H1 (cell line): ENCODE measurements at regions not wholly inside any gene's neighbourhood (a gene's known extent, or its start where the extent isn't known, plus 50 kb on each side); places are given as distances from the start of the nearest gene placed in this dataset.

Experiments used
- CTCF ChIA-PET: fragments of 300-600 bp; sonication (Branson Sonifier 250); formaldehyde crosslinking; loops from one replicate; lab custom pipeline; 2021; ENCODE audit not compliant: partially characterized antibody; lab: Charles Lee
- POLR2A ChIA-PET: fragments of 300-600 bp; sonication (Branson Sonifier 250); formaldehyde crosslinking; loops from one replicate; lab custom pipeline; 2021; ENCODE audit warnings: inconsistent platforms; ENCODE audit not compliant: partially characterized antibody; lab: Charles Lee
- DNase-seq, 2 experiments: peaks; one replicate each; pipeline versions ENCODE4 v3.0.0 to v3.0.0-alpha.2; 2010 to 2022; ENCODE audit warnings: low spot score in 2 of 2, low read depth in 1 of 2, mixed read lengths in 1 of 2
- FAIRE-seq: peaks from 2 replicates; lab custom pipeline; 2011; peaks lifted over from hg19 to GRCh38; lab: Jason Lieb, UNC
- H2AFZ ChIP-seq: 2 replicates; pipeline ENCODE4 v1.8.1; 2012; ENCODE audit warnings: low read length, inconsistent platforms
- H2AK5ac ChIP-seq: 2 replicates; pipeline ENCODE4 v1.6.1; 2013; ENCODE audit warnings: low read depth, low read length
- H2BK120ac ChIP-seq: replicated peaks from 2 replicates; pipeline ENCODE3; 2013; ENCODE audit warnings: low read depth, low read length, inconsistent platforms
- H2BK12ac ChIP-seq: 2 replicates; pipeline ENCODE4 v1.6.1; 2013; ENCODE audit warnings: low read depth, low read length
- H2BK15ac ChIP-seq: 2 replicates; pipeline ENCODE4 v1.6.1; 2013; ENCODE audit warnings: low read length
- H2BK20ac ChIP-seq: 2 replicates; pipeline ENCODE4 v1.6.1; 2013; ENCODE audit warnings: low read length
- H2BK5ac ChIP-seq: 2 replicates; pipeline ENCODE4 v1.6.1; 2013; ENCODE audit warnings: low read depth, low read length
- H3K14ac ChIP-seq: 2 replicates; pipeline ENCODE4 v1.6.1; 2013; ENCODE audit warnings: inconsistent platforms; ENCODE audit not compliant: insufficient read length
- H3K18ac ChIP-seq: 2 replicates; pipeline ENCODE4 v1.6.1; 2013; ENCODE audit warnings: low read length; ENCODE audit errors: extremely low read depth
- H3K23ac ChIP-seq: 2 replicates; pipeline ENCODE4 v1.6.1; 2013; ENCODE audit warnings: inconsistent platforms; ENCODE audit not compliant: insufficient read length
- H3K23me2 ChIP-seq: 2 replicates; pipeline ENCODE4 v1.6.1; 2013; ENCODE audit warnings: low read depth, low read length
- H3K27ac ChIP-seq: 2 replicates; pipeline ENCODE4 v1.6.1; 2011; ENCODE audit warnings: low read depth, low read length, inconsistent platforms
- H3K27me3 ChIP-seq, 4 experiments: replicated peaks in 1 of 4; 1 replicate in 1 of 4; 2 replicates in 3 of 4; pipeline versions ENCODE4 v1.6.1 to v1.8.1; 2011 to 2013; ENCODE audit warnings: low read length in 3 of 4, mild to moderate bottlenecking in 3 of 4, inconsistent platforms in 2 of 4, mixed read lengths in 2 of 4, moderate library complexity in 1 of 4; ENCODE audit not compliant: control insufficient read depth in 3 of 4, insufficient read depth in 3 of 4; ENCODE audit errors: extremely low read depth in 1 of 4
- H3K36me3 ChIP-seq, 4 experiments: 2 replicates each; pipeline versions ENCODE4 v1.6.1 to v1.8.1; 2011 to 2013; ENCODE audit warnings: mild to moderate bottlenecking in 4 of 4, low read length in 3 of 4, moderate library complexity in 2 of 4, control low read depth in 1 of 4, inconsistent platforms in 1 of 4; ENCODE audit not compliant: insufficient read depth in 4 of 4, control insufficient read depth in 2 of 4
- H3K4ac ChIP-seq: replicated peaks from 2 replicates; pipeline ENCODE3; 2013; ENCODE audit warnings: low read length, low read depth, mixed read lengths, inconsistent platforms; ENCODE audit not compliant: insufficient read length
- H3K4me1 ChIP-seq, 4 experiments: replicated peaks in 1 of 4; 1 replicate in 1 of 4; 2 replicates in 3 of 4; pipeline versions ENCODE4 v1.6.1 to v1.8.1; 2011 to 2013; ENCODE audit warnings: low read length in 3 of 4, inconsistent platforms in 2 of 4, mixed read lengths in 1 of 4; ENCODE audit not compliant: insufficient read depth in 4 of 4, control insufficient read depth in 3 of 4
- H3K4me2 ChIP-seq, 2 experiments: 2 replicates each; pipeline versions ENCODE4 v1.6.1 to v1.8.1; 2011 to 2013; ENCODE audit warnings: low read depth in 2 of 2, low read length in 2 of 2, control low read depth in 1 of 2, inconsistent platforms in 1 of 2, mild to moderate bottlenecking in 1 of 2; ENCODE audit not compliant: insufficient read depth in 1 of 2
- H3K4me3 ChIP-seq, 4 experiments: fragments of 200-600, 300-600 bp in 1 of 4; sonication (generic), shearing (Covaris generic), sonication (Bioruptor Twin) in 1 of 4; 2 replicates each; pipeline versions ENCODE4 v1.5.1 to v1.8.1; 2011 to 2016; ENCODE audit warnings: low read length in 4 of 4, low read depth in 3 of 4, control low read depth in 2 of 4, inconsistent platforms in 2 of 4, mild to moderate bottlenecking in 2 of 4, mixed read lengths in 1 of 4, moderate library complexity in 1 of 4; ENCODE audit not compliant: insufficient read depth in 2 of 4; ENCODE audit errors: extremely low read depth in 1 of 4
- H3K56ac ChIP-seq: replicated peaks from 2 replicates; pipeline ENCODE3; 2013; ENCODE audit warnings: low read depth, mild to moderate bottlenecking, mixed read lengths, low read length, inconsistent platforms; ENCODE audit not compliant: insufficient read length
- H3K79me1 ChIP-seq: 2 replicates; pipeline ENCODE4 v1.6.1; 2013; ENCODE audit warnings: low read depth, low read length, control low read depth
- H3K79me2 ChIP-seq, 2 experiments: 2 replicates each; pipeline versions ENCODE4 v1.6.1 to v1.8.1; 2012 to 2013; ENCODE audit warnings: low read length in 2 of 2, mild to moderate bottlenecking in 2 of 2, inconsistent platforms in 1 of 2; ENCODE audit not compliant: insufficient read depth in 2 of 2, control insufficient read depth in 1 of 2
- H3K9ac ChIP-seq, 4 experiments: replicated peaks in 1 of 4; 1 replicate in 1 of 4; 2 replicates in 3 of 4; pipeline versions ENCODE4 v1.6.1 to v1.8.1; 2011 to 2013; ENCODE audit warnings: low read depth in 3 of 4, low read length in 3 of 4, control low read depth in 2 of 4, mild to moderate bottlenecking in 2 of 4, moderate library complexity in 2 of 4, inconsistent platforms in 1 of 4; ENCODE audit errors: extremely low read depth in 1 of 4
- H3K9me3 ChIP-seq, 2 experiments: 2 replicates each; pipeline versions ENCODE4 v1.6.1 to v1.8.1; 2012 to 2013; ENCODE audit warnings: mild to moderate bottlenecking in 2 of 2, moderate library complexity in 2 of 2, control low read depth in 1 of 2, inconsistent platforms in 1 of 2, low read depth in 1 of 2, low read length in 1 of 2, mixed read lengths in 1 of 2; ENCODE audit not compliant: insufficient read depth in 2 of 2
- H4K20me1 ChIP-seq, 2 experiments: replicated peaks in 1 of 2; 2 replicates each; pipeline versions ENCODE3 to v1.8.1; 2011 to 2013; ENCODE audit warnings: inconsistent platforms in 2 of 2, low read length in 2 of 2, mild to moderate bottlenecking in 1 of 2; ENCODE audit not compliant: insufficient read depth in 2 of 2, control insufficient read depth in 1 of 2
- H4K5ac ChIP-seq: 2 replicates; pipeline ENCODE4 v1.6.1; 2013; ENCODE audit warnings: low read length, low read depth, mixed read lengths, inconsistent platforms; ENCODE audit not compliant: insufficient read length
- H4K8ac ChIP-seq: 2 replicates; pipeline ENCODE4 v1.8.0; 2013; ENCODE audit warnings: mild to moderate bottlenecking, moderate library complexity, low read length, inconsistent platforms; ENCODE audit not compliant: insufficient read depth; ENCODE audit errors: extremely low read depth
- H4K91ac ChIP-seq: replicated peaks from 2 replicates; pipeline ENCODE3; 2013; ENCODE audit warnings: low read length, mixed read lengths, inconsistent platforms; ENCODE audit not compliant: insufficient read length
- ATF2 ChIP-seq: IDR thresholded peaks from 2 replicates; pipeline ENCODE4 v1.6.1; 2012; ENCODE audit warnings: low read length, inconsistent platforms
- BACH1 ChIP-seq: IDR thresholded peaks from 2 replicates; pipeline ENCODE4 v1.6.1; 2012; ENCODE audit warnings: low read length, improper control_type of control experiment
- BCL11A ChIP-seq, 2 experiments: IDR thresholded peaks; one replicate each; pipeline ENCODE4 v1.6.1; 2011; ENCODE audit warnings: low read depth in 2 of 2, low read length in 2 of 2, mild to moderate bottlenecking in 2 of 2
- HDAC6 ChIP-seq: IDR thresholded peaks from one replicate; pipeline ENCODE4 v1.7.1; 2012; ENCODE audit warnings: low read depth, mild to moderate bottlenecking, inconsistent platforms, low read length, moderate library complexity
- POLR2A ChIP-seq, 2 experiments: IDR thresholded peaks; 1 replicate in 1 of 2; 2 replicates in 1 of 2; pipeline ENCODE4 v1.6.1; 2011; ENCODE audit warnings: low read depth in 2 of 2, low read length in 2 of 2, mild to moderate bottlenecking in 2 of 2; ENCODE audit errors: control extremely low read depth in 1 of 2
- POU5F1 ChIP-seq: IDR thresholded peaks from 2 replicates; pipeline ENCODE4 v1.6.1; 2011; ENCODE audit warnings: low read depth, mild to moderate bottlenecking, low read length, moderate library complexity
- RFX5 ChIP-seq: IDR thresholded peaks from 2 replicates; pipeline ENCODE4 v1.6.1; 2011; ENCODE audit warnings: low read depth, low read length, improper control_type of control experiment, borderline replicate concordance
- SUZ12 ChIP-seq: fragments of 200-600 bp; sonication (generic); IDR thresholded peaks from 2 replicates; pipeline ENCODE4 v1.6.1; 2012; ENCODE audit warnings: mild to moderate bottlenecking, inconsistent platforms, low read length, moderate library complexity, mixed read lengths

- Histone ChIP-seq H3K79me2 (no peaks in the 10 kb centered on the region), H2BK15ac (no peak overlapping the region), H3K4me3 (no peak overlapping the region), H2AK5ac (no peak overlapping the region), H3K23ac (no peak overlapping the region), H3K4ac (no peak overlapping the region), H2BK120ac (no peak overlapping the region), H2BK12ac (no peak overlapping the region), H3K27me3 (no peaks in the 10 kb centered on the region), H2AFZ (no peak overlapping the region), H3K14ac (no peak overlapping the region), H3K27ac (no peak overlapping the region), H4K5ac (no peak overlapping the region), H3K36me3 (no peaks in the 10 kb centered on the region), H4K8ac (no peak overlapping the region), H4K20me1 (no peaks in the 10 kb centered on the region), H3K4me2 (no peak overlapping the region), H3K4me1 (no peaks in the 10 kb centered on the region), H2BK20ac (no peak overlapping the region), H3K23me2 (no peaks in the 10 kb centered on the region; the same call in 1 of the 2 replicates), H3K56ac (no peak overlapping the region), H2BK5ac (no peak overlapping the region), H4K91ac (no peak overlapping the region), H3K9me3 (no peaks in the 10 kb centered on the region), H3K79me1 (no peaks in the 10 kb centered on the region), H3K9ac (no peak overlapping the region), H3K18ac (no peak overlapping the region)
- FAIRE-seq (no peak), DNase-seq (no peak)
- TF ChIP-seq BCL11A (IDR thresholded peaks at IDR 0.05; ENCODE audit: low read depth in 2 of 2, low read length in 2 of 2): no peak
- TF ChIP-seq RFX5: no peak
- TF ChIP-seq BACH1: no peak
- no peak for TF ChIP-seq ATF2
- TF ChIP-seq SUZ12: no peak
- TF ChIP-seq POU5F1: no peak
- TF ChIP-seq POLR2A (IDR thresholded peaks at IDR 0.05; ENCODE audit: control extremely low read depth in 1 of 2, low read depth in 2 of 2, low read length in 2 of 2): no peak
- TF ChIP-seq HDAC6: no peak
- ChIA-PET CTCF (no interaction called here), POLR2A (no interaction called here)
Measured at GRCh38 chr9:118938581-118938980, 430.7 kb downstream of the BRINP1 start.
